ENCODE measurements at regions not wholly inside any gene's neighbourhood (a gene's known extent, or its start where the extent isn't known, plus 50 kb on each side); places are given as distances from the start of the nearest gene placed in this dataset.
A peak's percentile ranks its signal among the peaks of the same experiment; 100 is the strongest.

GRCh38 chr7:118298771-118299170 lies 74.3 kb downstream of the ANKRD7 start:
- no peak for DNase-seq

DNA sequence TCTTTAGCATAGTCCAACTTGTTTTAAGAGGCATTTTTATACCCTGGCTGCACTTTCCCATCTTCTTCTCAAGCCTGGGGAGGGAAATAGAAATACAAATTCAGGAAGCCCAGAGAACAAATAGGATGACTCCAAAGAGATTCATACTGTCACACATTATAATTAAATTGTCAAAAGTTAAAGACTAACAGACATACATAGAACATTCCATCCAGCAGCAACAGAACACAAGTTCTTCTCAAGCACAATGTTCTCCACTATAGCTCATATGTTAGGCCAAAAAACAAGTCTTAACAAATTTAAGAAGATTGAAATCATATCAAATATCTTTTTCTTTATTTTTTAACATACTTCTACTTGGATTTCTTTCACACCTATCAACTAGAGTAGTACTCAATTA lies 75.7 kb downstream of the ANKRD7 start:
- no peak for DNase-seq

- DNase-seq: no peak
Observed at GRCh38 chr7:118304100-118304499, 79.6 kb downstream of the ANKRD7 start.

GRCh38 chr7:118305671-118306070 lies 81.2 kb downstream of the ANKRD7 start:
- no peak for DNase-seq

GRCh38 chr7:118306771-118307170 lies 82.3 kb downstream of the ANKRD7 start:
- no peak for DNase-seq

DNA sequence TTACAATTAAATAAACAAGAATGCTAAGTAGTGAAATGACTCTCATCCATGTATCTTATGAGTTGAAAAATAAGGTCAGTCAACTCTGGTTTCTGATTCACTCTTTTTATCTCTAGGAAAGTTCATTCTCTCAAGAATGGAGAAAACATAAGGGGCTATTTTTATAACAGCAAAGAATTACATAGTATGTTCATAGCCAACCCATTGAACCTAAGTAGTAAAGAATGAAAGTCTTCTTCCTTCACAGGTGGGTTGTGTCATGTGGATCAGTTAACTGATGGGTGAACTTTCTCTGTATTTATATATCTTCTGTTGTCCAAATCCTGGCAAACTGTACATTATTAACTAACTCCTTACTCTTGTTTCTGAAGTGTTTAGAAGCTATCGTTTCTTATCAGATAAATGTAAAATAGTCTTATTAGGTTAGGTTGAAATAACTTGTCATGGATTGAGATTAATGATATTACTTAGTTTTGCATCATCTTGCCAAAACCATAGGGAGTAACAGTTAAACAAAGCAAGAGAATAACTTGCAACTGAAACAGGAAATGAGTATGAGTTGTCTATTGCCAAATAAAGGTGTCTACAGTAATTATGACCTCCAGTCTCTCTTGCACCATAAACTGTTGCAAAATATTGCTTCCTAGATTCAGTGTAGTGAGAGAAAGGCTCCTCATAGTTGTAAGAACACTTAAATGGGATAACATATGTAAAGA lies 86.8 kb downstream of the ANKRD7 start:
- DNase-seq: no peak

- no peak for DNase-seq
Observed at GRCh38 chr7:118312051-118312450, 87.5 kb downstream of the ANKRD7 start.

- DNase-seq: no peak
Observed at GRCh38 chr7:118312966-118313365, 88.5 kb downstream of the ANKRD7 start.

- no peak for DNase-seq
Observed at GRCh38 chr7:118324790-118325449, 100.4 kb downstream of the ANKRD7 start.

GRCh38 chr7:118325450-118325808 lies 100.9 kb downstream of the ANKRD7 start:
- DNase-seq: no peak

DNA sequence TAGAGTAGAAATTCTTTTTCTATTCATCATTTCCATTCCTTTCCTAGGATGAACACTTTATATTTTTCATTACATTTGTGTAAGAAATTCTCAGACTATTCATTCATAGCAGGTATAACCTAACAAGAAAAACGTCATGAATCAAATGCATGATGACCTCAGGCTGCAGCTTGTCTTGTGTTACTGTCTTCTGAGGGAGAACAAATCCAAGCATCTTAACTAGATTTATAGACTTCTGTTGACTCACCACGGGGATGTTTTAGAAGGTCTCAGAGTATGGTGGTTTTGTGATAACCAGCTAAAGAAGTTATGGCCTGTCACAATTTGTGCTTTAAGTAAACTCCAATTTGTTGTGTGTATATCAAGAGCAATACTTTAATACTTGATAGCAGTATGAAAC lies 102.7 kb downstream of the ANKRD7 start:
- no peak for DNase-seq

DNA sequence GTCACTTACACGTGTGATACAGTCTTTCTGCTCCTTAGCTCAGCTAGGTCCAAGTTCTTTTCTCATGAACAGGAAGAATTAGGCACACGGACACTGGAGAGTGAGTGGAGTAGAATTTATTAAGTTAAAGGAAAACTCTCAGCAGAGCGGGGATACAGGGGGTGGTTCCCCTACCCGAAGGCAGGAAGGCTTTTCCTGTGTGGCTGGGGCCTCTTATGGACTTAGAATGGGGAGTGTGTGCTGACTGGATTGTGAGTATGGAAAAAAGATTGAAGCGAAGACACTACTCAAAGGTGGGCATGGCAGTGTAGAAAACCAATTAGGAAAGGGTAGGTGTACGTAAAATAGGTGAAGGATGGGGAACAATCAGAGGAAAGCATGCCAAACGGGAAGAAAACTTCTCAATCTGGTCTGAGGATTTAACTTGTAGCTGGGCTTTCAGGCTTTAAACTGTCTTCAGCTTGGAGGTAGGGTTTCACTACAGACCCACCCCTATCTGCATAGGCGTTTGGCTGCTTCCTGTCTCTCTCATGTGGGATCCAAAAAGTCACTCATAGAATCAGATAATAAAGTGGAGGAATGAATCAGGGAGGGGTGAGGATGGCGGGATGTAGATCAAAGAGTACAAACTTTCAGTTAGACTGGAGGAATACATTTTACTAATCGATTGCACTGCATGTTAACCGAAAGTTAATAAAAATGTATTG lies 104.2 kb downstream of the ANKRD7 start:
- DNase-seq: no peak

- DNase-seq: no peak
Observed at GRCh38 chr7:118330388-118330787, 105.9 kb downstream of the ANKRD7 start.

DNA sequence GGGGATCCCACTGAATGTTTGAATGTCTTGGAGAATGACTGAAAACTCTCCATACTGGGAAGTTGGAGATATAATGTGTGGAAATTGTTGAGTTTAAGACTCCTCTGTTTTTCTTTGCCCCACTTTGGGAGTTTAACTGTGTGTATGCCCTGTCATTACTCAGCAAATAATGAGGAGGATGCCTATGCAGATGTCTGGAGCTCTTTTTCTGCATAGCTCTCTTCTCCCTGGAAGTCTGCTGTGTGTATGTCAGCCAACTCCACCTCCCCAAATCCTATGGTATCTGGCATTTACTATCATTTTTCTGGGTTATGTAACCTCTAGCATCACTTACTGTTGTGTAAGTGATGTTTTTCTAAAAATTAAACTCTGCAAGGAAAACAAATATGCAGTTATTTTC lies 122.2 kb downstream of the ANKRD7 start:
- no peak for DNase-seq

GRCh38 chr7:118349604-118350003 lies 125.1 kb downstream of the ANKRD7 start:
- no peak for DNase-seq

DNA sequence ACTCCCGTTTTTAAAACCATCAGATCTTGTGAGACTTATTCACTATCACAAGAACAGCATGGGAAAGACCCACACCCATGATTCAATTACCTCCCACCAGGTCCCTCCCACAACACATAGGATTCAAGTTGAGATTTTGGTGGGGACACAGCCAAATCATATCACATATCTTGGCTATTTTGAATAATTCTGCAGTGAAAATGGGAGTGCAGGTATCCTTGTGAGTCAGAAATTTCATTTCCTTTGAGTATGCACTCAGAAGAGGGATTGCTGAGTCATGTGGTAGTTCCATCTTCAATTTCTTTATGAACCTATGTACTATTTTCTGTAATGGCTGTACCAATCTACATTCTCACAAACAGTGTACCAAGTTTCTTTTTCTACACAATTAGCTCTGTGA lies 125.8 kb downstream of the ANKRD7 start:
- no peak for DNase-seq

GRCh38 chr7:118352867-118353453 lies 128.5 kb downstream of the ANKRD7 start:
- peak; percentile 74 for DNase-seq

GRCh38 chr7:118366363-118366762 lies 141.9 kb downstream of the ANKRD7 start:
- no peak for DNase-seq

GRCh38 chr7:118368958-118369357 lies 144.5 kb downstream of the ANKRD7 start:
- DNase-seq: no peak

- DNase-seq: no peak
Observed at GRCh38 chr7:118369987-118370386, 145.5 kb downstream of the ANKRD7 start.

- DNase-seq: peak; percentile 95
Observed at GRCh38 chr7:118372530-118372929, 148.0 kb downstream of the ANKRD7 start.

DNA sequence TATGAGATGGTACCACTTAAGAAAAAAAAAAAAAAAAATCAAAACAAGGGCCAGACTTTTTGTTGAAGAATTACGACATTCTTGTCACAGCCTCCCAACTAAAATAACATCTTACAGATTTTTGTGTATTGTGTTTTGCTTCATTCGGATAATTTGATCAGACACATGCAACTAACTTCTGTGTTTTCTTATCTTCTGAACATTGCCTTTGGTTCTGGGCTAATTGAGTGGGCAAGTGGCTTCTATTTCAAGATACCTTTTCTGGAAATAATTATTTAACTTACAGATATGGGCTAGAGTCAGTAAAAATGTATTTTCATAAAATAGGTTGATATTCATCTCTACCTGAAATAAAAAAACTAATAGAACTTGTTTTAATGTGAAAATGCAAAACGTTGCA lies 165.1 kb downstream of the ANKRD7 start:
- no peak for DNase-seq

DNA sequence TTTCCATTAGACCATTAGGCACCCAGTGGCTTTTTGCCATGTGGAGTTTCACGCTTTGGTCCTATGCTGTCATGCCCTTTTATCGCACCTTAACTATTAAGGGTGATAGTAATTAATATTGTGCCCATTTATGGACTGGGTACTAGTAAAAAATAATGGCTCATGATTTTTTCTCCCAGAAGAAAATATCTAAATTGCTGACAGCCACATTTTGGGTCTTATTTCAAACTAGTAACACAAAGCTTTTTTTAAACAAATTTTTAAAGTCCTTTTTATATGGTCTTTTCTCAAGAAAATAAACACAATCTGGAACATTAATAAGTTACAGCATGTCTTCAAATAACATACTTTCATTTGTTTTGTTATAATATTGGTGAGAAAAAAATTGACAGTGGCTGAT lies 179.7 kb downstream of the ANKRD7 start:
- no peak for DNase-seq

- no peak for DNase-seq
Observed at GRCh38 chr7:118418433-118418832, 193.9 kb downstream of the ANKRD7 start.

All from NCI-H82 (cell line).